Loucy (cell line): ENCODE measurements at regions not wholly inside any gene's neighbourhood (a gene's known extent, or its start where the extent isn't known, plus 50 kb on each side); places are given as distances from the start of the nearest gene placed in this dataset.
"Not testable (repeated sequence)": the region's sequence is repeated elsewhere in the genome, so short reads cannot be mapped to it uniquely, and the experiment has no call there.

Experiments
- CTCF ChIP-seq: fragments of 200-600 bp; sonication (generic); conservative IDR thresholded peaks from 2 replicates; pipeline ENCODE4 v1.5.1; 2014; ENCODE audit warnings: mild to moderate bottlenecking, antibody characterized with exemption, low read length
- EZH2phosphoT487 ChIP-seq: fragments of 200-600 bp; IDR thresholded peaks from 2 replicates; pipeline ENCODE4 v1.6.1; 2018; ENCODE audit warnings: antibody characterized with exemption, mild to moderate bottlenecking, moderate library complexity, borderline replicate concordance

- TF ChIP-seq CTCF, EZH2phosphoT487: not testable (repeated sequence)
Measured at GRCh38 chr14:105678057-105678456, 151.7 kb downstream of the TMEM121 start.
